ENCODE measurements at regions not wholly inside any gene's neighbourhood (a gene's known extent, or its start where the extent isn't known, plus 50 kb on each side); places are given as distances from the start of the nearest gene placed in this dataset.
"Not testable (repeated sequence)": the region's sequence is repeated elsewhere in the genome, so short reads cannot be mapped to it uniquely, and the experiment has no call there.

- no peak for DNase-seq
Measured at GRCh38 chr20:1845163-1845523, 50.1 kb upstream of the SIRPA start.

GRCh38 chr20:1844325-1845162 lies 50.7 kb upstream of the SIRPA start:
- peak; percentile 79 for DNase-seq

- DNase-seq, result no peak
Measured at GRCh38 chr20:1842281-1842680, 52.9 kb upstream of the SIRPA start.

GRCh38 chr20:1841554-1842140 lies 53.6 kb upstream of the SIRPA start:
- peak; percentile 23 for DNase-seq

GRCh38 chr20:1840817-1841553 lies 54.2 kb upstream of the SIRPA start:
- DNase-seq, result no peak

GRCh38 chr20:1839376-1840317 lies 55.6 kb upstream of the SIRPA start:
- DNase-seq, result not testable (repeated sequence)

- no peak for DNase-seq
Measured at GRCh38 chr20:1838556-1839279, 56.5 kb upstream of the SIRPA start.

- no peak for DNase-seq
Measured at GRCh38 chr20:1835186-1836035, 59.8 kb upstream of the SIRPA start.

- no peak for DNase-seq
Measured at GRCh38 chr20:1833728-1834726, 61.2 kb upstream of the SIRPA start.

- DNase-seq, result no peak
Measured at GRCh38 chr20:1833216-1833615, 62.0 kb upstream of the SIRPA start.

GRCh38 chr20:1832634-1833033 lies 62.6 kb upstream of the SIRPA start:
- no peak for DNase-seq

GRCh38 chr20:1831606-1832005 lies 63.6 kb upstream of the SIRPA start:
- no peak for DNase-seq

GRCh38 chr20:1831096-1831495 lies 64.1 kb upstream of the SIRPA start:
- DNase-seq, result no peak

GRCh38 chr20:1830240-1830639 lies 65.0 kb upstream of the SIRPA start:
- DNase-seq, result no peak

GRCh38 chr20:1829531-1829930 lies 65.7 kb upstream of the SIRPA start:
- no peak for DNase-seq

- DNase-seq, result no peak
Measured at GRCh38 chr20:1828786-1829131, 66.4 kb upstream of the SIRPA start.

- DNase-seq, result no peak
Measured at GRCh38 chr20:1827974-1828785, 67.0 kb upstream of the SIRPA start.

- DNase-seq, result no peak
Measured at GRCh38 chr20:1827510-1827973, 67.7 kb upstream of the SIRPA start.

- no peak for DNase-seq
Measured at GRCh38 chr20:1825938-1826445, 69.2 kb upstream of the SIRPA start.

All from hematopoietic multipotent progenitor cell treated with erythropoietin and hydrocortisone succinate and interleukin-3 and kit ligand, for 4 days (in vitro differentiated cells).